ENCODE measurements at regions not wholly inside any gene's neighbourhood (a gene's known extent, or its start where the extent isn't known, plus 50 kb on each side); places are given as distances from the start of the nearest gene placed in this dataset.

GRCh38 chr20:61049684-61050083 is 202.4 kb upstream of the CDH4 start (continued):
- TF ChIP-seq ZSCAN16 (tag by site-specific recombination; IDR thresholded peaks at IDR 0.05) (no peak), PBX3 (CRISPR knock-in tag; IDR thresholded peaks at IDR 0.05) (no peak), TRIM28 (IDR thresholded peaks at IDR 0.05; ENCODE audit: borderline replicate concordance, low read length) (no peak), ZNF155 (tag by site-specific recombination; IDR thresholded peaks at IDR 0.05) (no peak)
- TF ChIP-seq, protein P1, sequence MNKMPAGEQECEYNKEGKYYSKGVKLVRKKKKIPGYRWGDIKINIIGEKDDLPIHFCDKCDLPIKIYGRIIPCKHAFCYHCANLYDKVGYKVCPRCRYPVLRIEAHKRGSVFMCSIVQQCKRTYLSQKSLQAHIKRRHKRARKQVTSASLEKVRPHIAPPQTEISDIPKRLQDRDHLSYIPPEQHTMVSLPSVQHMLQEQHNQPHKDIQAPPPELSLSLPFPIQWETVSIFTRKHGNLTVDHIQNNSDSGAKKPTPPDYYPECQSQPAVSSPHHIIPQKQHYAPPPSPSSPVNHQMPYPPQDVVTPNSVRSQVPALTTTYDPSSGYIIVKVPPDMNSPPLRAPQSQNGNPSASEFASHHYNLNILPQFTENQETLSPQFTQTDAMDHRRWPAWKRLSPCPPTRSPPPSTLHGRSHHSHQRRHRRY (tag by site-specific recombination; IDR thresholded peaks at IDR 0.05): no peak

DNA sequence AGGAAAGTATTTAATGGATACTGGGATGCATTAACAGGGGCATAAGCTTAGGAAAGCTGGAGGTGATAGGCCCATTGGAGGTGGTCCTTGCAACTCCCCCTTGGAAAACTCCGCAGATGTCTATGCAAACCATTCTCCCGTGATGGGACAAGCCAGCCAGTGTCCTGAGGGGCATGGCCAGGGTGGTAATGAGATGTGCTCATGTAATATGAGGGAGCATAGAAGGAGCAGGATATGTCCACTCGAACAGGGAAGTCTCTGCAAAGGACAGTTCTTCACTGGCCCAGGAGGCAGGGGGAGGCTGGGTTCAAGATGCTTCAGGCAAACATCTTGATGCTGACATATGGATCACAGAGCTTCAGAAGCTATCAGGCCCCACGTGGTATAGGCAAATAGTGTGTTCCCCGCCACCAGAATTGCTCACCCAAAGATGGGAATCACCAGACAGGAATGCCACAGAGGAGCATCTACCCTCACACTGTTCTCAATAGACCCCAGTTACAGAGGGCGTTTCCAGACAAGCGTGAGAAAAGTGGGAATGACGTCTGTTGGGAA is 201.6 kb upstream of the CDH4 start:
- ChIA-PET CTCF (no interaction called here), POLR2A (no interaction called here)
- Histone ChIP-seq H3K36me3 (ENCODE audit: control insufficient read depth in 2 of 2, insufficient read depth in 1 of 2, low read length in 2 of 2) (no peaks in the 10 kb centered on the region), H3K4me3 (ENCODE audit: low read depth, low read length) (no peak overlapping the region), H3K27ac (ENCODE audit: extremely low read depth, low read depth, low read length) (no peak overlapping the region), H3K9me3 (ENCODE audit: control insufficient read depth, insufficient read depth, low read depth, low read length) (no peaks in the 10 kb centered on the region), H3K4me1 (ENCODE audit: control insufficient read depth, insufficient read depth, low read length) (no peaks in the 10 kb centered on the region)
- TF ChIP-seq SP3 (tag by site-specific recombination; IDR thresholded peaks at IDR 0.05): no peak
- TF ChIP-seq ZNF19 (tag by site-specific recombination; IDR thresholded peaks at IDR 0.05; ENCODE audit: low read depth): no peak
- TF ChIP-seq ZSCAN4 (tag by site-specific recombination; IDR thresholded peaks at IDR 0.05): no peak

- H3K36me3 ChIP-seq (ENCODE audit: control insufficient read depth in 2 of 2, insufficient read depth in 1 of 2, low read length in 2 of 2): no peaks in the 10 kb centered on the region
- ChIA-PET CTCF (interaction anchor here (0.9 kb wide), 1 partner anchor 177 kb away, joined by 3 read pairs; no protein-coding TSS in a partner anchor), POLR2A (no interaction called here)
- TF ChIP-seq ZIC2 (tag by site-specific recombination; IDR thresholded peaks at IDR 0.05): 0 out of 2 replicates have a peak, but pooled peaks have one; percentile 8
- no peak for TF ChIP-seq HOXC10 (CRISPR knock-in tag; IDR thresholded peaks at IDR 0.05)
- TF ChIP-seq ZNF169 (tag by site-specific recombination; IDR thresholded peaks at IDR 0.05): no peak
- TF ChIP-seq ZNF707 (tag by site-specific recombination; IDR thresholded peaks at IDR 0.05): no peak
- no peak for TF ChIP-seq KLF7 (tag by site-specific recombination; IDR thresholded peaks at IDR 0.05; ENCODE audit: borderline replicate concordance)
- no peak overlapping the region for H3K4me3 ChIP-seq (ENCODE audit: low read depth, low read length)
- no peak overlapping the region for H3K27ac ChIP-seq (ENCODE audit: extremely low read depth, low read depth, low read length)
- H3K9me3 ChIP-seq (ENCODE audit: control insufficient read depth, insufficient read depth, low read depth, low read length): no peaks in the 10 kb centered on the region
- H3K4me1 ChIP-seq (ENCODE audit: control insufficient read depth, insufficient read depth, low read length): no peaks in the 10 kb centered on the region
These were observed 199.8 kb upstream of the CDH4 start for GRCh38 chr20:61052195-61052750.

GRCh38 chr20:61052776-61053442 is 199.2 kb upstream of the CDH4 start:
- Histone ChIP-seq H3K27ac (ENCODE audit: extremely low read depth, low read depth, low read length) (no peak overlapping the region), H3K4me3 (ENCODE audit: low read depth, low read length) (no peak overlapping the region), H3K9me3 (ENCODE audit: control insufficient read depth, insufficient read depth, low read depth, low read length) (no peaks in the 10 kb centered on the region), H3K36me3 (ENCODE audit: control insufficient read depth in 2 of 2, insufficient read depth in 1 of 2, low read length in 2 of 2) (no peaks in the 10 kb centered on the region), H3K4me1 (ENCODE audit: control insufficient read depth, insufficient read depth, low read length) (no peaks in the 10 kb centered on the region)
- POLR2A ChIA-PET: no interaction called here
- CTCF ChIA-PET: no interaction called here
- TF ChIP-seq ZNF544 (tag by site-specific recombination; IDR thresholded peaks at IDR 0.05) (no peak), SALL2 (tag by site-specific recombination; IDR thresholded peaks at IDR 0.05; ENCODE audit: borderline replicate concordance) (no peak), ZNF560 (tag by site-specific recombination; IDR thresholded peaks at IDR 0.05; ENCODE audit: borderline replicate concordance) (no peak), KLF1 (tag by site-specific recombination; IDR thresholded peaks at IDR 0.05) (no peak), KLF7 (tag by site-specific recombination; IDR thresholded peaks at IDR 0.05; ENCODE audit: borderline replicate concordance) (no peak), ZSCAN30 (tag by site-specific recombination; IDR thresholded peaks at IDR 0.05) (no peak), ZNF596 (tag by site-specific recombination; IDR thresholded peaks at IDR 0.05) (no peak), ZNF311 (tag by site-specific recombination; IDR thresholded peaks at IDR 0.05; ENCODE audit: borderline replicate concordance) (no peak), SCRT1 (tag by site-specific recombination; IDR thresholded peaks at IDR 0.05; ENCODE audit: borderline replicate concordance) (no peak)

Data from HEK293 (cell line).